IPS DF 4.7 (cell line): ENCODE measurements at regions not wholly inside any gene's neighbourhood (a gene's known extent, or its start where the extent isn't known, plus 50 kb on each side); places are given as distances from the start of the nearest gene placed in this dataset.
"Not testable (repeated sequence)": the region's sequence is repeated elsewhere in the genome, so short reads cannot be mapped to it uniquely, and the experiment has no call there.

Experiments used
- DNase-seq: peaks from one replicate; pipeline ENCODE4 v3.0.0-alpha.2; 2013; ENCODE audit warnings: low spot score; ENCODE audit errors: extremely low read depth

GRCh38 chr3:34107669-34108068, 309.2 kb downstream of the PDCD6IP start:
- no peak for DNase-seq

- no peak for DNase-seq
Observed at GRCh38 chr3:34109021-34109420, 310.6 kb downstream of the PDCD6IP start.

- DNase-seq = no peak
Observed at GRCh38 chr3:34109846-34110245, 311.4 kb downstream of the PDCD6IP start.

DNA sequence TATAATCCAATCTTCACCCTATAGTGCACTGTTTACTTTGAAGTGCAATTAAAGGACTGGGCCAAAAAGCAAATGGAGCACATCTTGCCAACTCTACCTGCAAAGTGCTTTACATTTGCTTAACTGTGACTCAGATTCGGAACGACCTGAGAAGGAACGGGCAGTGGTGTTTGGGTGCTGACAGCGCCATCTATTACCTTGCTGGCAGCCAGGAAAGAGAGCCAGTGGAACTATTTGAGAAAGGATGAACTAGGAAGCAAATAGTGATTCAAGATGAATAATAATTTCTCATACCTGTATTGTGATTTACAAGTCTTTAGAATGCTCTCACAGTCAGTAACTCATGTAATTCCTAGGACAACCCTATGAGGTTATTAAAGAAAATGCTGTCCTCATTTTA, 312.9 kb downstream of the PDCD6IP start:
- no peak for DNase-seq

DNA sequence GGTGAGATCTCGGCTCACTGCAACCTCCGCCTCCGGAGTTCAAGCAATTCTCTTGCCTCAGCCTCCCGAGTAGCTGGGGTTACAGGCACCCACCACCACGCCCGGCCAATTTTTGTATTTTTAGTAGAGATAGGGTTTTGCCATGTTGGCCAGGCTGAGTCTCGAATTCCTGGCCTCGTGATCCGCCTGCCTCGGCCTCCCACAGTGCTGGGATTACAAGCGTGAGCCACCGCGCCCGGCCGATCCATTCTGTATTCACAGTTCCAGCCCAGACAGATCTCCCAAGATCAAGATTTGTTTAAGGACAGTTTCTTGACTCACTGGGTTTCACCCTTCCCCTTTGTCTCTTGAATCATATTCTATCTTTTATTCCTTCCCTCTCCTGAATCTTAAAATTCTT, 313.8 kb downstream of the PDCD6IP start:
- not testable (repeated sequence) for DNase-seq

DNA sequence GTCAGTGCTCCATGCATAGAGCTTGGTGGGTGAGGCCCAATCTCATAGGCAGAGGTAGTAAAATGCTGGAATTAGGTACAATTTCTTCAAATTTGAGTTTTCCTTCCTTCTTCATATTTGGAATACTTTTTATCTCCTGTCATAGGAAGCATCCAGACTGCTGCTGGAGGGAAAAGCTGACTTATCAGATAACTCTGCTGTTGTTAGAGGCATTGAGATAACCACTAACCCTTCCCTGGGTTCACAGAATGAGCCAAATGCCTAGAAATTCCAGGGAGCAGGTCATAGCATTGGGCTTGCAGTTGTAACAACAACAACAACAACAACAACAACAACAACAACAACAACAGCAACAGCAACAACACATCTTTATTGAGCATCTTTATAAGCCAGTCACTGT, 332.7 kb downstream of the PDCD6IP start:
- DNase-seq = no peak

DNA sequence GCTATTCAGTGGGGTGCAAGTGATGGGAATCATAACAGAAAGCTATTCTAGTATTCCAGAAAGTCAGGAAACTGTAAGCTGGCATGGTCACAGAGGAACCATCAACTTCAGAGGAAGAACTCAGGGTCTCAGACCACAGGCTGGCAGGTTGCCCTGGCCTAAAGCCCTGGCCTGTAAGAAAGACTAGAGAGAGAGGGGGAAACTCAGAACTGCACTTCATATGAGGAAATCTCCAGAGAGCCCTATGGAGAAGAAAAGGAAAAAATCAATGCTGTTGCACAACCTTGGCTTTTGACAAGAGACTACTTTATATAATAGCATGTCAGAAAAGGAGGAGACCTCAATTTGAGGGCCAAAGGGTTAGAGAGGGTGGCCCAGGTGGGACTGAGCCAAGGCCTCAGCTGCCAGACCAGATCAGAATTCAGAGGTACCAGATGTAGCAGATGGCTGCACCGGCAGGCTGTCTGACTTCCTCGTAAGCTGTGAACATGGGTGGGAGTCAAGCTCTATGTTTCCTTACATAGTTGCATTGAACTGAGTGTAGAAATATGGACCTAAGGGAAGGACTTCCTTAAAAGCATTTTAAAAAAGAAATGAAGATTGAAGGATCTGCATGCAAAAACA, 333.8 kb downstream of the PDCD6IP start:
- no peak for DNase-seq

GRCh38 chr3:34139566-34139965, 341.1 kb downstream of the PDCD6IP start:
- DNase-seq = no peak

GRCh38 chr3:34140616-34141015, 342.2 kb downstream of the PDCD6IP start:
- no peak for DNase-seq

- no peak for DNase-seq
Observed at GRCh38 chr3:34141841-34142337, 343.5 kb downstream of the PDCD6IP start.

DNA sequence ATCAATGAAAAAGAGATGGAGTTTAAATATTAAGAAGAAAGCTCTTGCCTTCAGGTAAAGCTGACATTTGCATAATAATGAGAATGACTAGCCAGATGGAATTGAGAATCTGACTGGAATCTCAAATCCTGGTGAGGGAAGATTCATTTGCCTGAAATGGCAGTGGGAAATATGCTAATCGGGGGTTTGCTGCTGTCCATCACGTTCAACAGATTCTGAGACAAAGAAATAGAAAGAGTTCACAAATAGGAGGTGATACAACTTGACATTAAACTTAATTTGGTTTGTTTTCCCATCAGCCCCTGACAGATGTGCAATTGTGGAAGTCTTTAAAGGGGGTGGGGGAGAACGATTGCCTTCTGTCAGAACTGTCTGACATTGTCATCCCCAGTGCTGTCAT, 347.4 kb downstream of the PDCD6IP start:
- DNase-seq = no peak

DNA sequence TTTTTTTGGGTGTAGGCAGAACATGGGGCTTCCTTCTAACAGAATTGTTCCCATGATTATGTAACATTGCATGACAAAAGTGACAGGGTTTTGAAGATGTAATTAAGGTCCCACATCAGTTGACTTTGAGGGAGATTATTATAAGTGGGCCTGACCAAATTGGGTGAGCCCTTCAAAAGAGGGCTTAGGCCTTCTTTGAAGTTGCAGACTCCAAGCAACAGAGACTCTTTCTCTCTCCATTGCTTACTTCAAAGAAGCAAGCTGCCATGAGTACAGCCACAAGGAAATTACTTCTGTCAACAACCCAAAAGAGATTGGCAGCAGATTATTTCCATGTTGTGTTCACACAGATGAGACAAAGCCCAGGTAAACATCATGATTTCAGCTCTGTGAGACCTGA, 348.2 kb downstream of the PDCD6IP start:
- no peak for DNase-seq

GRCh38 chr3:34150992-34151391, 352.6 kb downstream of the PDCD6IP start:
- DNase-seq = no peak

DNA sequence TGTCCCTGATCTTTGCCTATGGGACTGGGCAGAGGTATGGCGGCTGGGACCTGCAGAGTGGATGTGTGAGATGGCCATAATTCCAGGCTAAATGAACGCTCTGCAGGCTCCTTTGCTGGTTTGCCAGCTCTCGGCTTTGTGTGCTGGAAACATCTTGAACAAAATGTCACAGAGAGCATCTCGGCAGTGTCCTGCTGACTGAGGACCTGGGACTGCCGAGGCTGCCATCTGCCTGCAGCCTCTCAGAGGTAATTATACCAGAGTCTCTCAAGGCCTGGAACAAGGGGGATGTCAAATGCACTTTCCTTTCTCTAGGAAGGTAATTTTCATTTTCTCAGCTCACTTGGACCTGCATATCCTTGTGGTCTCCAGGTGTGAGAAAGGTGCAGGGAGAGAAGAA, 354.2 kb downstream of the PDCD6IP start:
- no peak for DNase-seq

GRCh38 chr3:34155108-34155507, 356.7 kb downstream of the PDCD6IP start:
- no peak for DNase-seq

DNA sequence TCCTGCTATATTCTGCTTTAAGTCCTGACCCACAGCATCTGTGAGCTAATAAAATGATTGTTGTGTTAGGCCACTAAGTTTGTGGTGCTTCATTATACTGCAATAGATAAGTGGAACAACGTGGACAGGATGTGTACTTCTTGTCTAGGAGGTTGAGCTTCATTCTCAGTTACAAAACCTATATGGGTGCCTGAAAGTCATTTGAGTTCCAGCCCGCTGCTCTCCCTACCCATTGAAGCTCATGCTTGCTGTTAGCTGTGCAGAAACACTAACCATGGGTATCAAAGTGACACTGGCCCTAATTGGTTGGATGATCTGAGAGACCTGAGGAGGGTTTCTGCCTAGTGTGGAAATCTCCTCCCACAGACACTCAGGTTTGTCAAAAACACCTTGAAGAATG, 357.2 kb downstream of the PDCD6IP start:
- DNase-seq = no peak

GRCh38 chr3:34157491-34157890, 359.1 kb downstream of the PDCD6IP start:
- no peak for DNase-seq

GRCh38 chr3:34159613-34160420, 361.4 kb downstream of the PDCD6IP start:
- no peak for DNase-seq

GRCh38 chr3:34169636-34170035, 371.2 kb downstream of the PDCD6IP start:
- not testable (repeated sequence) for DNase-seq

DNA sequence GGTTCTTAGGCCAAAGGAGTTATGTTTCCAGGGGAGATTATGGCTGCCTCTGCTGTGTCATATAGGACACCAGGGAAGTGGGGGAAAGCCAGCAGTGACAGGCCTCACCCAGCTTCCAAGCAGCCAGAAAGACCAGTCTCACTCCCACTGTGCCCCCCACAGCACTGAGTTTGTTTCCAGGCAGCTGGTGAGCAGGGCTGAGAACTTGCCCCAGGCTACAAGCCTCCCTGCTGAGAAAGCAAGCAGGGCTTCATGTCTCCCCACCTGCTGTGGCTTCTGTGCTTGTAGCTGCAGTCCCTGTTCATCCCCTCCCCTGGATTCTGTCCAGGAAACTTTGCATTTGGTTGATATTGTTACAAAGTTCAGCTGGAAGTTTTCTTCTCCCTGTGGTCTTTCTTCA, 376.3 kb downstream of the PDCD6IP start:
- no peak for DNase-seq

DNA sequence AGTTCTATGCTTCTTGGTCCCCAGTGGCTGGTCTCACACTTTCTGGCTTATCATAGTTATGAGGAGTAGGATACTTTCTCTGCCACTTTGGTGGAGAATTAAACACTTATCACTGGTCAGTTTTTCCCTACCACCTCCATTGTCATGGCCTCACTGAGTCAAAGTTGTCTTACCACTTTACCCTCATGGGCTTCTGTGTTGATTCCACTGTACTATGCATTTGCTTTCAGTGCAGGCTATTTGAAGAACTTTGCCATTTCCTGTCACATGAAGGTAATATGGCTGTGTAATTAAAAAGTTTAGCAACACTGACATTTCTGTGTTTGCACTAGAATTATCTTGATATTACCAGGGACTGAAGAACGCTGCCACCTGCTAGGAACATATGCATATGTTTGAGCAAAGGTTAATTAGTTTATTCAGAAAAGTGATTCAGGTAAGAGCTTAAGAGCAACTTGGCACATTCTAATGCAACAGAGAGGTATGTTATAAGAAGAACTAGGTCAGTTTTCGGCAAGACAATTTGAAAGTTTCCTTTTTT, 377.3 kb downstream of the PDCD6IP start:
- DNase-seq = no peak

DNA sequence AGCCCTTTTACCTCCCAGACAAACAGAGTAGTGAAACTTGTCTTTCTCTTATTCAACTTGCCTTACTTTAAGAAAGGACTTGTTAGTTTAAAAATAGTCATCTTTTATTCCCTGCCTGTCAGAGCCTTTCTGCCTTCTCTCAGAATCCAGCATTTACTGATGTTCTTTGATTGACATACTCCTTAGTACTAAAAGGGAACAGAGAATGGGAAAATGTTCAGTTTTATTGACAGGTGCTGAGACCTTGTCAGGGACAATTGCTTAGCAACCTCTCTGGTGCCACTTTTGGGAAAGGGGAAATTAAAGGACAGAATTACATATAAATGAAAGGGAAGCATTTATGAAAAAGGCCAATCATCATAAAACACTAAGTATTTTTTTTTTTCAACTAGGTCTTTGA, 378.3 kb downstream of the PDCD6IP start:
- DNase-seq = no peak

DNA sequence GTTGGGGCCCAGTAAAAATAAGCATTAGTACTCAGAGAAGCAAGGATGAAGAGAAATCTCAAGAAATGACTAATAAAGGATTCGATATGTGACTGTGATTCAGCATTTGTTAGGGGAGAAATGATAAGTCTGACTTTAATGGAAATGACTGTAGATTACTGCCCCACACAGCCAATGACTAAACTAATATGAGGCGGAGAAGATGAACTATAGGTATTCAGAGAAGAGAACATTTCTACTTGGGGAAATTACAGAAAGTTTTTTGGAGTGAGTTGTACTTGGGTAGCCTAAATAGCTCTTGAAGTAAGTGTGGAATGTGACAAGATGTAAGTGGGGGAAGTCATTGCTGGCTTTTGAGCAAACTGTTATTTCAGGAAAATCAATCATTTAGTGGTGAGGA, 380.0 kb downstream of the PDCD6IP start:
- no peak for DNase-seq
